HG03457 (cell line): ENCODE measurements at regions not wholly inside any gene's neighbourhood (a gene's known extent, or its start where the extent isn't known, plus 50 kb on each side); places are given as distances from the start of the nearest gene placed in this dataset.

Experiments used
- ATAC-seq: cut with Tn5 transposase; IDR thresholded peaks from one replicate; pipeline ENCODE4 v1.9.1; 2021; ENCODE audit warnings: moderate number of reproducible peaks; ENCODE audit not compliant: unreplicated experiment

DNA sequence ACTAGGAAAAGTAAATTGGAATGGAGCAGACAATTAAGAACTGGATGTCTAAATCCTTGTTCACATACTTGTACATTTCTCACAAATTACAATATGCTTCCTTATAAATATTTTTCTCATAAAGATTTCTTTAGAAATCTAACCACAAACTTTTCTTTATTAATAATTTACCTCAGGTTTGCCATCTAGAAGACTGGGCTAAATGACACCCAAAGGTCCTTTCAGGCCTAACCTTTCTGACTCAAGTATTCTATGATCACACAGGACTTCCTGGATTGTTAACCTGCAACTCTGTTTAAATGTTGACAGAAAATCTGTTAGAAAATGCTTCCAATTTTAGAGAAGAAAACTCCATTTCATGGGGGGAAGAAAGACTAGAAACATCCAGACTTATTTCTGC is 330.5 kb upstream of the MAP3K7 start:
- no peak for ATAC-seq

DNA sequence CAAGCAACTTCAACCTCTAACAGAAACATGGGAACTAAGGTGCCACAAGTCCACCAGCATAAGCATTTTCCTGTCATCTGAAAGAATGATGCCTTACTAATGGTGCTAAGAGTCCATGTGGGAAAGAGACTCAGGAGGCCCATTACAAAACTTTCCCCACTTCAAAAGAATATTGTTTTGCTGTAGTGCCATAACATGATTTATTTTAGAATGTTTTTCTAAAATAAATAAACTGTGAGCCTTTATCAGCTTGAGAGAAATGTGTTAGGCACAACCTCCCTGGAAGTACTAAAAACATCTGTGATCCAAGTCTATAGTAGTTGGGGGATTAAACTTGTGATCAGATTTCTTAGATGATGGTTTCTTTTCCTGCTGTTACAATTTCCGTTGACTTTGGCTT is 330.1 kb upstream of the MAP3K7 start:
- ATAC-seq, result no peak

DNA sequence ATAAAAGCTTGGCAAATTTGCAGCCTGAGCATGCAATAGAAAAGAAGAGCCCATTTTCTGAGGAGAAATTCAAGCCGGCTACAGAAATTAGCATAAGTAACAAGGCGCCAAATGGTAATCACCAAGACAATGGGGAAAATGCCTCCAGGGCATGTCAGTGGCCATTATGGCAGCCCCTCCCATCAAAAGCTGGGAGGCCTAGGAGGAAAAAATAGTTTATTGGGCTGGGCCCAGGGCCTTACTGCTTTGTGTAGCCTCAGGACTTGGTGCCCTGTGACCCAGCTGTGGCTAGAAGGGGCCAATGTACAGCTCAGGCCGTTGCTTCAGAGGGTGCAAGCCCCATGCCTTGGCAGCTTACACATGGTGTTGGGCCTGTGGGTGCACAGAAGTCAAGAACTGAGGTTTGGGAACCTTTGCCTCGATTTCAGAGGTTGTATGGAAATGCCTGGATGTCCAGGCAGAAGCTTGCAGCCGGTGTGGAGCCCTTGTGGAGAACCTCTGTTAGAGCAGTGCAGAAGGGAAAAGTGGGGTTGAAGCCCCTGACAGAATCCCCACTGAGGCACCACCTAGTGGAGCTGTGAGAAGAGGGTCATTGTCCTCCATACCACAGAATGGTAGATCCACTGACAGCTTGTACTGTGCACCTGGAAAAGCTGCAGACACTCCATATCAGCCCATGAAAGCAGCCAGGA is 328.5 kb upstream of the MAP3K7 start:
- ATAC-seq, result no peak

DNA sequence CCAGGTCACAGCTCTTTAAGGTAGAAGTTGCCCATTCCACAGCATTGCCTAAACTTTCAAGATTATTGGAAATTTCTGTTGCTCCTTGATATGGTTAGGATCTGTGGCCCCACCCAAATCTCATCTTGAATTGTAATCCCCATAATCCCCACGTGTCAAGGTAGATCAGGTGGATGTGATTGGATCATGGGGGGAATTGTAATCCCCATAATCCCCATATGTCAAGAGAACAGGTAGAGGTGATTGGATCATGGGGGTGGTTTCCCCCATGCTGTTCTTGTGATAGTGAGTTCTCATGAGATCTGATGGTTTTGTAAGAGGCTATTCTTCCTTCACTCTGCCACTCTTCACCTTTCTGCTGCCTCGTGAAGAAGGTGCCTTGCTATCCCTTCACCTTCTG is 327.4 kb upstream of the MAP3K7 start:
- ATAC-seq, result no peak

DNA sequence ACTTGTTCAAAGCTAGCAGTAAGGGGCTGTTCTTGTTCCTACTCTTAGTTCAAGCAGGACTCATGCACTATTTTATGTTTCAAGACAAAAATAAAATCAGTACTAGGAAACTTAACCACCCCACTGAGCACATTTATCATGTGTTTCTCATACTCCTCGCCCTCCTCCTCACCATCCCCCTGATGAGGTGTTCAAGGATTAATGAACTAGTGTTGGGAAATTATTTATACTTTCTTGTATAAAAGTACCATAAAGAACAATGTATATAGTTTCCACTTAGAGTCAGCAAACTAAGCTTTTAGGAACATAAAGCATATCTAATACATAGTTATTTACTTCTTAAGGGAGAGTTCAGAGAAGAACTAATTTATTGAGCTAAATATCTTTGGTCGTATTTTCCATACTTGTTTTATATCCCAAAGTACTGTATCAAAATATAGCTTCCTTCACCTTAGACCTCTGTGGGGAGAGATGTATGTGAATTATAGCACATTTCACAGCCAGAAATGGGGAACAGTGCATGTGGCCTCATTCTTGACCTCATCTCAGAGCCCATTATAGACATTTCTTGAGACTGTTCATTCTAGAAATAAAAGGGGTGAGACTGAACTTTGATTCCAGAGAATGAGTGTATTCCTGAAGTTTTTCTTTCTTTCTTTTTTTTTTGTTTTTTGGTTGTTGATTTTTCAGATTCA is 326.5 kb upstream of the MAP3K7 start:
- ATAC-seq, result no peak

DNA sequence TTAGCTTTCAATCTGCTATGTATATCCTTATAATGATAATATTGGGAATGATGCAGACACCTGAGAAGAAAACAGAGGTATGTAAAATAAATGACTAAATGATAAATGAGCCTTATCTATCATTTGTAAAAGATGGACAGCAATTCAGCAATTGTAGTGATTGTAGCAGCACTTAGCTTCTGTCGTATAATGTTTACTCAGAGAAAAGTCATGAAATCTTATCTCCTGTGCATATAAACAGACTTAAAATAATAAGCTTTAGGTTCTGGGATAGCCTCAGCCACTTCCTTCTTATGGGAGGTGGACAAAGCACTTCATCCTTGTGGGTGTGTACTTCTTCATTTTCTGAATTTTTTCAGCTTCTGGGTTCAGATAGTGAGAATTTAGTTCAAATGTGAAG is 324.8 kb upstream of the MAP3K7 start:
- no peak for ATAC-seq

DNA sequence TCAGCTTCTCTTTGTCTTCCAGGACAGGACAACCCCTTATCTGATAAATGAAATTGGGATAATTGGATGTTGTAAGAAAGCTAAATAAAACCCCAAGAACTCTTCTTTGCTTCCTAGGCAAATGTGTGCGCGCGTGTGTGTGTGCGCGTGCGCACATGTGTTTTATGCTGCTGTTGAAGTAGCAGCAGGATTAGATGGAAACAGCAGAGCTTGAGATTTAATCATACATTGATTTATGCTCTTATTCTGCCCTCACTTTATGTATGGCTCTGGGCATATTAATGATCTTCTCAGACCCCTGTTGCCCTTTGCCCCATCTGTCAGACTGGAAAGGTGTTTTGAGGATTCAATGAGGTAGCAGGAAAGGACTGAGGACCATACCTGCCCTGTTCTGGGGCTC is 324.0 kb upstream of the MAP3K7 start:
- no peak for ATAC-seq

DNA sequence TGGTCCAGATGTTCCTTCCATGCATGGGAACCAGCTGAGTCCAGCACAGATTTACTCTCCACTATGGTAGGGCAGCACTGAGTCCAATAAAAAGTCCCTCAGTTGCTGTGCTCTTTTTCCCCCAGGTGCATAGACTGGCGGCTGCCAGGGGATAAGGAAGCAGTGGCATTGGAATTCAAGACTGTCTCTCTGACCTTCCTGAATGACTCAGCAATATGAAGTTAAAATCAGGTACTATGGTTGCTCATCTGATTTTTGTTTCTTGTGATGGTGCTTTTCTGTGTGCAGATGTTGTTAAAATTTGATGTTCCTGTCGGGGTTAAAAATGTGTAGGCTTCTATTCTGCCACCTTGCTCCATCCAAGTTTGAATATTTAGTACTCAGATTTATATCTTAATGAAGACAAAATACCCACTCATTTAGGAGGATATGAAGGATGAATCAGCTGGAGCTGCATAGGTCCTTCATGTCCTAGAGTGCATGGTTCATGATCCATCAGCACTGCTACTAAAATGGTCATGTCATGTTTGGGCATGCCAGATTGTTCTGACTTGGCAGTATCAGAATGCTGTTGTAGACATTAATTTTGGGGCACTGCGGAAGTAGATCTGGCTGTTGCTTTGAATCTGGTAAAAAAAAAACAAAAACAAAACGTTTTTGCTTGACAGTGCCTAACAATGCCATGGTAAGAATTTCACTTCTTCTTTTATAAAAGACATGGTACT is 321.2 kb upstream of the MAP3K7 start:
- no peak for ATAC-seq

DNA sequence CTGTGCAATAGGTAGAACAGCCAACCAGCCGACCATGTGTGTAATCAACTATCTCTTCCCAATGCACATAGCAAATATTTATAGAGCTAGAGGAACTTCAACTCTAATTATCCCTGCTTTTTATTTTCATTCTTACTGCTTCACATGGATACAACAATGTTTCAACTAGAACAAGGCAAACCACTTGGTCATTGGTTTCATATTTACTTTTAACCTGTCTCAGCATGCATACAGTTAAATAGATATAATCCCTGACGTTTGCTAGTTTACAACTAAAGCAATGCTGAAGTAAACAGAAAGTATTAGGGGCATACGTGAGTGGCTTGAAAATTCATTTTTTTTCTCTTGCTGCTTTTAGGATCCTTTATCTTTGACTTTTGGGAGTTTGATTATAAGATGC is 318.5 kb upstream of the MAP3K7 start:
- no peak for ATAC-seq

DNA sequence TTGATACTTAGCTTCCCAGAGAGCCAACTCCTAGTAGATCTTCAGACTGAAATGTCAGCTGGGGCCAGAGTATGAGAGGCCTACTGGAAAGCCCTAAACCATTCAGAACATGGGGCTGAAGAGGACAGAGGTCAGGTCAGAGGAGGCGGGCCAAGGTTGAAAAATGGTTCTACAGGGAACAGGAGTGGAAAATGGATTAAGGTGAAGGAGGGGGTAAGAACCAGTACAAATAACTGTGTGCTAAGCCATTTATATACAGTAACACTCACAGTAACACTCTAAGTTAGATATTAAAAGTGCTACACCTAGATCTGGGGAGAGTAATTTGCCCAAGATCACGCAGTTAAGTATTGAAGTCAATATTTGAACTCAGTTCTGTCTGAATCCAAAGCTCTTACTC is 313.2 kb upstream of the MAP3K7 start:
- no peak for ATAC-seq

DNA sequence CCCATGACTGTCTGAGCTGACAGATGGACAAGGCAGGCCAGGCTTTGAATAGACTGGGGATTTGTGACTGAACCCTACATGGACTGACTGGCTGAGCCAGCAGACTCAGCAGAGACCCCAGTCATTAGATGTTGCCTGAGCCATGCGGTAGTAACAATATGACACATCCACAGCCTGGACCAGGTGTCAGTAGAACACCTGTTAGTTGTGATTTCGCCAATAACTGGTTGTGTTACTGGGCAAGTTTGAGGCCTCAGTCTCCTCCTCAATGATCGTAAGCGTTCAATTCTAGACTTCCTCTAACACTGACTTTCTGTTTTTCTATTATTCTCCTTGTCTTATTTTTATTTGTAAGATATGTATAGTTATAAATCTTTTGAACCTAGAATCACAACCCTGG is 311.9 kb upstream of the MAP3K7 start:
- no peak for ATAC-seq

DNA sequence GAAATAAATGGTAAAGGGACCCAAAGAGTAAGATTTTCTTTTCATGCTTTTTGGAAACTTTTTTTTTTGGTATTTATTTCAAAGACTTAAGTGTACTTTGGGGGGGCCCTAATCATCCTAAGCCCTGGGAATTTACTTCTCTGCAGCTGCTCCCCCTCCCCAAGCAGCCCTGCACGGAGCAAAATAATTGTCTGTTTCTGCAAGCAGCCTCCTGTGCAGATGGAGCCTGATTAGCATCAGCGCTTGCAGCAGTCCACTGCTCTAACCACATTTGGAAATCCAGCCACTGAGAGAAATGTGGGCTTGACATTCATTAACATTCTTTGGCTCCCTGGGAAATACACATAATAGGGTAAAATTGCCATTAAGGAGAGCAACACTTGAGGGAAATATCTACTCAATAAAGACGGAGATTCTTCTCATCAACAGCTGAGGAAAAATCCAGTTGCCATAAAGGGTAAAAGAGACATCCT is 309.2 kb upstream of the MAP3K7 start:
- no peak for ATAC-seq

DNA sequence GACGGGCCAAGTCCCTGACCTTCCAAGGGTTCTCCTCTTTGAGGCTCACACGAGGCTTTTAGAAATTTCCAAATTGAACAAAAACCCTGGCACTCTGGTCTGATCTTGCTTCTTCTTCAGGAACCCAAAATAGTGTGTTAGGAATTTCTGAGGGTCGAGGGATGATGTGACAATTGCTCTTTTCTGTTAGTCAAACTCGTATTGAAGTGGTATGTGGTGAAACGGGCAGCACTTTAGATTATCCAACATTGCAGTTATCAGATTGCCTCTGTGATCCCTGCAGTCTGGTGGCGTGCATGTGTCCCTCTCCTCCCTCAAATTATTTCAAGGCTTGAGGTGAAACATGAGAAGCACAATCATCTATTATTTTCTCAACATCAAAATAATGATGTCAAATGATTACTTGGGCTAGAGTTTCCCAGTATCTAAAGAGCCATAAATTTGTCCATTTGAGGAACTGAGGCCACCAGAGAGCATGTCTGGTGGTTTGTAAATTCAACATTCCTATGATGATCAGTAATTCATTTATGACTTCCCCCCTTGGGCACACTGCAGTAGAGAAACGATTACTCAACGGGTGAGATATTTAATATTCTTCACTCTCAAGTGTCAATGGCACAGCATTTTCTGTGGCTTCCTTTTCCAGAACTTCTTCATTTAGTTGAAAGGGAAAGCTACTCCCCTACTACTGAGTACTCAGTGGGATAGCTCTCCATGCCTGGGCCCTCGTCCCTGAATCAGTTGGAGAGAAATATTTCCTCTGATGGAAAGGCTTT is 308.6 kb upstream of the MAP3K7 start:
- ATAC-seq, result no peak

DNA sequence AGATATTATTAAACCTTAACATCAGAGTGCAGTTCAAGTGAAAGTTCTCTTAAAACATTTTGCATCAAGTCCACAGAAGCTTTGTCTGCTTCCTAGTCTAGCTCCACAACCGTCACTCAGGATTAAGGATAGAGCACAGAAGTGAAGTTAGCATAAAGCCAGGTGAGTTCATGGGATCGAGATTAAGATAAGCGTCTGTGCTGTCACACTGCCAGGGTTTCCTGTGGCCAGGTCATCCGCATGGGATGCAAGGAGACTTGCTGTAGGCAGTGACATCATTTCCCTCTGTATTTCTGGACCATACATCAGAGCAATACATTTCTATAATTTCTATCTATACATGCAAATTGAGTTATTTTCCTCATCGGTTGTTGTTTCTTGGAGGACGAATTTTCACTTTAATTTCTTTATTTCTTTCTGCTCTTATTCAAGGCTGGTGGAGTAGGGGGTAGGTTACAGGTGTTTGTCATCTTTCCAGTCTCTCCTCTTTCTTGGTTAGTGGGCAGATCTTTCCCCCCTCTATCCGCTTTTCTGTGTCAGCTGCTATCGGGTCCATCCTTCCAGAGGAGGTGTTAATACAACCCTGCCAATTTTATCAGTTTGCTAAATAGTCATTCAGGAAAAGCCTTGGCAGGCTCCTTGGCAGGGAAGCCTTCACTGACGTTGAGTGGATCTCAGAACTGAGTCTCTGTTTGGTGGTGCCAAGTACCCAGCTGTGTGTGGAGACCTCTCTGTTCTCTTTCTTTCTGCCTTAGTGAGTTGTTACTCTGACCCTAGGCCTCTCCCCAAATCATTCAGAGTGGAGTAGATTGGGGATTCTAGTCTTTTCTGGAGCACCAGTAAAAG is 307.6 kb upstream of the MAP3K7 start:
- no peak for ATAC-seq

DNA sequence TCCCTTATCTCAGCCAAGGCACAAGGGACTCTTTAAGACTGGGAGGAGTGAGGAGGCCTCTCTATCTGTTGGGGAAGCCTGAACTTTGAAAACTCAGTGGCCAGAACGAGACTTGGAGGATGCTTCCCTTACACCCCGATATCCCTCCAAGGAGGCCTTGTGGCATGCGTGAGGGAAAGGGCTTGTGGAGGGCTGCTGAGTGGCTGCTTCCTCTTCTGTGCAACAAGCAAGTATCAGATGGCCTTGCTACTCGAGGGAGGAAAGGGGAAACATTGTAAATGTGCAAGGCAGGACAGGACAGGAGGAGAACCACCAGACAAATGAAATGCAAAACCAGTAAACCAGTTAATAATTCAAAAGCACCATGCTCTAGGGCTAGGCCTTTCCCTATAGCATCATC is 306.5 kb upstream of the MAP3K7 start:
- ATAC-seq, result no peak

DNA sequence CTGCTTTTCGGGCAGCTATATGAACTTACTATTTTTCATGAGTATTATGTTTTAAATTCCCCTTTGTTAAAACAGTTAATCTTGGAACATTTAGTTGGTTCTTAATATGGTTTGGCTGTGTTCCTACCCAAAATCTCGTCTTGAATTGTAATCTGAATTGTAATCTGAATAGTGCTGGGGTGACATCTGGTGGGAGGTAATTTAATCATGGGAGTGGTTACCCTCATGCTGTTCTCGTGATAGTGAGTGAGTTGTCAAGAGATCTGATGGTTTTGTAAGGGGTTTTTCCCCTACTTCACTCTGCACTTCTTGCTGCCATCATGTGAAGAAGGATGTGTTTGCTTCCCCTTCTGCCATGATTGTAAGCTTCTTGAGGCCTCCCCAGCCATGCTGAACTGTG is 305.4 kb upstream of the MAP3K7 start:
- ATAC-seq, result no peak

DNA sequence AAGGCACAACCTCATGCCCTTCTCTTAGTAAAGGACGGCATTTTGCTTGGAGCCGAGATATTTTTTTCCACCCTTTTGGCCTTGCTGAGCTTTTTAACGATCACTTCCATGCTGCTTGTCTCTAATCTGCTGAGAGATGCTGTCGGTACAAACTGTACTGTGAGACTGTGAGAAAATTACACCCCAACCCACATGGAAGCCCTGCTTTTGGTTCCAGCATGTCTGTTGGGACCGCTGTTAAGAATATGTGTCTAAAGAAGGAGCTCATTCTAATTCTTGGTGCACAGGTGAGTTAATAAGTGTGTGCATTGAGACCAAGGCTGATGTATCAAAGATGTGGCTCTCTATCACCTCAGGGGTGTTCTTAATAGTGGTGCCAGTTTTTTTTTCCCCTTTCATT is 304.5 kb upstream of the MAP3K7 start:
- ATAC-seq, result no peak

DNA sequence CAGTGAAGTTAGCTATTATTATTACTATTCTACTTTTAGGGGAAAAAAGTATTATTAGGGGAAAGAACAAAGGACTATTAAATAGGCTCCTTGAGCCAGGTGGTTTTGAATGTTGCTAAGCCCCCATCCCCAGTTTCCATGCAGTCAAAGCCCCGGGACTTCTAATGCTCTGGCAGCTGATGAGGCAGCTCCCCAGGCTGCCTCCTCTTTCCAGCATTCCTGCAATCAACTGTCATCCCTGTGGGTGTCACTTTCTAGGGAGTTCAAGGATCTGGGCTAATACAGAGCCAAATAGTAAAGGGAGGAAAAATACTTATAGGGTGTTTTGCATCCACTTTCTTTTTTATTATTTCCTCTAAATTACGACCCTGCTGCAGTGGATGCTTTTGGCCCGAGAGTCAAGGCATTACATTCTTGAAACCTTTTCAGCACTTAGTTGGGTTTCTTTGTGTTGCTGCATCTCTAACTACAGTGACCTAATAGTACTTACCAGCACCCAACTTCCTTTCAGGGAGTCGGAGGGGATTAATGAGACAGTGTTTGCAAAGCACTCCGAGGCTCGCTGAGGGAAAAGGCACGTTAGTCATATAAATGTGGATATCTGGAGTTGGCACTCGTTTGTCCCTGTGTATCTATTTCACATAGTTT is 303.9 kb upstream of the MAP3K7 start:
- ATAC-seq, result no peak

DNA sequence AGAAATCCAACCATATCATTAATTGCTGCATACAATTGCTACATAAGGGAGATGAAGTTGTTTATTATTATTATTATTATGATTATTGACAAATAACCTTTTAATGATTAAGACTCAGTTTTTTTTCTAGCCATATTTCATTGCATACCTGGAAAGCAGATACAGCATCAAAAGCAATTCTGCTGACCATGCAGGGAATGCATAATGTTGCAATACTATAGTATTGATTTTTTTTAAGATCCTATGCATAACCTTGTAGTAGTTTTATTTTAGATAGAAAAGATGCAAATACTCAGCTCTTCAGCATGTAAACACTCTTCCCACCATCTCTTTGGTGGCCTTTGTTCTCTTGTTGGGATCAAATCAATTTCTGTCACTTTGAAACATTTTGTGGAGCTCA is 300.9 kb upstream of the MAP3K7 start:
- no peak for ATAC-seq

DNA sequence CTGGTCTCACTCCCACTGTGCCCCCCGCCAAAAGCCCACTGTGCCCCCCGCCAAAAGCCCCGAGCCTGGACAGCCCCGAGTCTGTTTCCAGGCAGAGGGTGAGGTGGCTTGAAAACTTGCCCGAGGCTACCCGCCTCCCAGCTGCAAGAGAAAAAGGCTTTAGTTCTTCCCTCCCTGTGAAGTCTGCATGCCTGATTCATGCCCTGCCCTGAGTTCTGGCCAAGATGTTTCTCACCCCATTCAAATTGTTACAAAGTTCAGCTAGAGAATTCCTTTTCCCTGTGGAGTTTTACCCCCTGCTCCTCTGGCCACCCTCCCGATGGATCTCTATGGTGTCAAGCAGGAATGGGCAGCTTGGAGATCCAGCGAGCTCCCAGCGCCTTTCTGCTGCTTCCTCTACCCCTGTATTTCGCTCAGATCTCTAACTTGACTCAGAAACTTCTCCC is 298.8 kb upstream of the MAP3K7 start:
- ATAC-seq, result no peak
